GDM1 (cell line): ENCODE measurements at regions not wholly inside any gene's neighbourhood (a gene's known extent, or its start where the extent isn't known, plus 50 kb on each side); places are given as distances from the start of the nearest gene placed in this dataset.

Experiments
- DNase-seq: peaks from one replicate; lab custom pipeline; 2025; lab: John Stamatoyannopoulos, UW

DNA sequence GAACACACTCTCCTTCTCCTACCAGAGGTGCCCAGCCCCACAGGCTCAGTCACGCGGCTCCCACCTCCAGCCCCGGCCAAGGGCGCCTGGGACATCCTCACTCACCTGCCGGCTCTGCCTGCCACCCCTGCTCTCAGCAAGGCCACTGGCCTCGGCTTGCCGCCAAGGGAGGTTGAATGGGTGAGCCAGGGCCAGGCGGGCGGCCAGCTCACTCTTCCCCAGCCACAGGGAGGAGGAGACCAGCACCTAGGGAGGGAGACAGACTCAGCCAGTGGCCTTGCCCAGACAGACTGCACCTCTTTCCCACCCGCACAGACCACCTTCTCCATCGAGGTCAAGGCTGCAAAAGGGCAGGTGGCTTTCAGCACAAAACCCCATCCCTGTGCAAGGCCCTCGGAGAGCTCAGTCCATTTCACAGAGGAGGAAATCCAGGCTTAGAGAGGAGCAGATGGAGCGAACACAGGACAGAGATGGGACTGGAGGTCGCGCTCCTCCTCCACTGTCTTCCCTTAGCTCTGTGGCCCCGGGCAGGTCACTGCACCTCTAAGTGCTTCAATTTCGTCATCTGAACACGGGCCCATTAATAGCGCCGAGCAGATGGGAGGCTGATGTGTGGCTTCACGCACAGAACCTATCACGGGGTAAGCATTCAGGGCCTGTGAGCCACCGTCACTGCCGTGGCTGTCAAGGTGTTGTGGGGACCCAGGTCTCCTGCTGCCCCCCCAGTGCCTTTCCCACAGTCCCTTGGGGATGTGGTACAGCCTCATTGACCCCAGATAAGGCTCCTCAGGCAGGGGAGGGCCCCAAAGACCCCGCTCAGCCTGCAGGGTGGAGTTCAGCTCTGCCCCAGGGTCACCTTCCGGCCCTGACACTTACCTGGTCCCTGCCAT lies 56.1 kb downstream of the RMI2 start:
- no peak for DNase-seq

- DNase-seq: no peak
Measured at GRCh38 chr16:11402051-11402744, 56.9 kb downstream of the RMI2 start.

- DNase-seq: no peak
Measured at GRCh38 chr16:11402745-11403533, 57.7 kb downstream of the RMI2 start.

GRCh38 chr16:11403534-11403795 lies 58.2 kb downstream of the RMI2 start:
- no peak for DNase-seq

- DNase-seq: no peak
Measured at GRCh38 chr16:11403920-11404319, 58.7 kb downstream of the RMI2 start.

GRCh38 chr16:11404603-11405002 lies 59.3 kb downstream of the RMI2 start:
- no peak for DNase-seq

- peak; percentile 29 for DNase-seq
Measured at GRCh38 chr16:11405331-11406176, 60.3 kb downstream of the RMI2 start.

DNA sequence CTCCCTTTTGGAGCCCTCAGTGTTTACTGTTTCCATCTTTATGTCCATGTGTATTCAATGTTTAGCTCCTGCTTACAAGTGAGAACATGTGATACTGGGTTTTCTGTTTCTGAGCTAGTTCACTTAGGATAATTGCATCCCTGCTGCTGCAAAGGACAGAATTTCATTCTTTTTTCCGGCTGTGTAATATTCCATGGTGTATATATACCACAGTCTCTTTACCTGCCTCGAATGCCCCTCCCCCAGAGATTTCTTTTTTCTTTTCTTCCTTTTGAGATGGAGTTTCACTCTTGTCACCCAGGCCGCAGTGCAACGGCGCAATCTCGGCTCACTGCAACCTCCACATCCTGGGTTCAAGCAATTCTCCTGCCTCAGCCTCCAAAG lies 60.9 kb downstream of the RMI2 start:
- DNase-seq: no peak

GRCh38 chr16:11407047-11407982 lies 62.1 kb downstream of the RMI2 start:
- DNase-seq: peak; percentile 63

DNA sequence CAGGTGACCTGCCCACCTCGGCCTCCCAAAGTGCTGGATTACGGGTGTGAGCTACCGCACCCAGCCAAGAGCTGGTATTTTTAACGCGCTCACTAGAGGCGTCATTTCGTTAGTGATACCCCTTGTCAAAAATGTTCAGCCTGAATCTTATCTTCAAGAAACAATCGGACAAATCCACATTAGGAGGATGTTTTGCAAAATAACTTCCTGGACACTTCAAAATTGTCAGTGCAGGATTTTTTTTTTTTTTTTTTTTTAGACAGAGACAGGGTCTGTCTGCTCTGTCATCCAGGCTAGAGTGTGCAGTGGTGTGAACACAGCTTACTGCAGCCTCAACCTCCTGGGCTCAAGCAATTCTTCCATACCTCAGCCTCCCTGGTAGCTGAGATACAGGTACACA lies 63.0 kb downstream of the RMI2 start:
- DNase-seq: no peak

- DNase-seq: no peak
Measured at GRCh38 chr16:11409398-11409797, 64.1 kb downstream of the RMI2 start.

DNA sequence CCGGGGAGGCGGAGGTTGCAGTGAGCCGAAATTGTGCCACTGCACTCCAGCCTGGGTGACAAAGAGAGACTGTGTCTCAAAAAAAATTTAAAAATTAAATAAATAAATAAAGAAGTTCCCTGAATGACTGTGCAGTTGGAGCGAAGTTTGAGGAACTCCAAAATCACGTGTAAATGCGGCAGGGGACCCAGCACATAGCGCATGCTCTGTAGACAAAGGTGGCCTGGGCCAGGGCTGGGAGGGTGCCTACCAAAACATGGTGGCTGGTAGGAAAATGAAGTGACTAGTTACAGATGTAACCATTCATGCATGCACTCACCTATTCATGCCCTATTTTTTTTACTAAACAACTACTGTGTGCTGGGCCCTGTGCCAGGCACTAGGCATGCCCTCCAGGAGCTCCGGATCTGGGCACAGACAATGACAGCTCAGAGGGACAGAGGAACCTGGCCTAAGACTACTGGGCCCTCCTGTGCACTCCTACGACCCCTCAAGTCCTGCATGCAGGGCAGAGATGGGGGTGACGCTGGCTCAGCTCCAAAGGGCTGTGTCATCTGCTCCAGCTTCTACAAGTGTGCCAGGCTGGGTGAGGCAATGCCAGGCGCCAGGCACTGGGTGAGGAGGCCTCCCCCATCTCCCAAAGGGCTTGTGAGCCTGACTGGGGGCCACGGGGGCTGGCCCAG lies 65.3 kb downstream of the RMI2 start:
- DNase-seq: peak; percentile 63

GRCh38 chr16:11411059-11411550 lies 65.8 kb downstream of the RMI2 start:
- no peak for DNase-seq

GRCh38 chr16:11412175-11412904 lies 67.1 kb downstream of the RMI2 start:
- DNase-seq: no peak

- no peak for DNase-seq
Measured at GRCh38 chr16:11412965-11413887, 68.0 kb downstream of the RMI2 start.

DNA sequence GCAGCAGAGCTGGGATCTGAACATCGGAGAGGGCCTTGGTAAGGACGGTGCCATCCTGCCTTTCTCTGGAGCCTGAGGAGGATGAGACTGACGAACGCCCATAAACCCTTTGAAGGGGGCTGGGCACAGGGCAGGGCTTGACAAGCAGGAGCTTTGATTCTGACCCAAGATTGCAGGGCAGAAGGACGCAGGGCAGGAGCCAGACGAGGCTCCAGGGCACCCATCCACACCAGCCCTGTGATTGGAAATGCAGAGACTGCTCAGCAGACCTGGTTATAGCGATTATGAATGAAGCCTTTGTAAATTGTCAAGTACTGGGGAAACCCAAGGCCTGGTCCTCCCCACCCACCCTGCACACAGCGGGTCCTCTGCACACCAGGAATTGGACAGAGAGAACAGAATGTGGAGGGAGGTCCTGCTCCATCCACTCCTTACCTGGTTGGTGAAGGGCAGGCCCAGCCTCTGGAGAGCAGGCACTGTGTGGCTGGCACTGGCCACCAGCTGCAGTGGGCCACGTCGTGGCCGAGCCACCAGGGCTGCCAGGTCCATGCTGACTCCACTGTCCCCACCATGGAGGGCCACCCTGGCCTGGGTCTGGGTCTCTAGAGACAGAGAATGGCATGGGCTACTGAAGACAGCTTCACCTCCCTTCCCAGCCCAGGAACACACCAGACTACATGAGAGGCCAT lies 68.8 kb downstream of the RMI2 start:
- no peak for DNase-seq
